ENCODE measurements at regions not wholly inside any gene's neighbourhood (a gene's known extent, or its start where the extent isn't known, plus 50 kb on each side); places are given as distances from the start of the nearest gene placed in this dataset.

GRCh38 chr1:2894381-2895041 lies 93.0 kb upstream of the TTC34 start:
- no peak overlapping the region for H3K27ac ChIP-seq (ENCODE audit: low read depth, low read length, poor library complexity, severe bottlenecking)
- no peaks in the 10 kb centered on the region for H3K79me2 ChIP-seq (ENCODE audit: insufficient read depth, low read depth, low read length)
- no TSS peak for BruUV-seq (replicated peaks)
- no peaks in the 10 kb centered on the region for H3K9me3 ChIP-seq (ENCODE audit: low read length)
- CTCF ChIA-PET (ENCODE audit: unreplicated experiment): no interaction called here
- H3K4me1 ChIP-seq (ENCODE audit: insufficient read depth, low read length, poor library complexity, severe bottlenecking): no peaks in the 10 kb centered on the region
- DNase-seq (ENCODE audit: low spot score): no peak
- no peak overlapping the region for H2AFZ ChIP-seq (ENCODE audit: low read length)
- H3K4me2 ChIP-seq (ENCODE audit: low read length): no peak overlapping the region
- H3K36me3 ChIP-seq (ENCODE audit: insufficient read depth, low read length): no peaks in the 10 kb centered on the region
- no peak overlapping the region for H3K4me3 ChIP-seq (ENCODE audit: low read depth, low read length, poor library complexity, severe bottlenecking)
- H3K9me2 ChIP-seq (ENCODE audit: insufficient read depth, low read length): no peaks in the 10 kb centered on the region
- H4K20me1 ChIP-seq (ENCODE audit: insufficient read depth, low read length): no peaks in the 10 kb centered on the region
- intact Hi-C loops (cut with micrococcal nuclease; ENCODE audit: unreplicated experiment): no loop called here
- TF ChIP-seq EZH2phosphoT487 (IDR thresholded peaks at IDR 0.05; ENCODE audit: borderline replicate concordance, low read depth, low read length) (no peak), CTCF (conservative IDR thresholded peaks at IDR 0.05; ENCODE audit: low read length) (no peak)
- POLR2A ChIA-PET: no interaction called here

- POLR2A ChIA-PET: no interaction called here
- no TSS peak for BruUV-seq (replicated peaks)
- H3K4me2 ChIP-seq (ENCODE audit: low read length): no peak overlapping the region
- no peaks in the 10 kb centered on the region for H4K20me1 ChIP-seq (ENCODE audit: insufficient read depth, low read length)
- no peaks in the 10 kb centered on the region for H3K9me2 ChIP-seq (ENCODE audit: insufficient read depth, low read length)
- H3K36me3 ChIP-seq (ENCODE audit: insufficient read depth, low read length): no peaks in the 10 kb centered on the region
- no peak overlapping the region for H3K4me3 ChIP-seq (ENCODE audit: low read depth, low read length, poor library complexity, severe bottlenecking)
- no peaks in the 10 kb centered on the region for H3K4me1 ChIP-seq (ENCODE audit: insufficient read depth, low read length, poor library complexity, severe bottlenecking)
- no peaks in the 10 kb centered on the region for H3K79me2 ChIP-seq (ENCODE audit: insufficient read depth, low read depth, low read length)
- no peak overlapping the region for H3K27ac ChIP-seq (ENCODE audit: low read depth, low read length, poor library complexity, severe bottlenecking)
- TF ChIP-seq EZH2phosphoT487 (IDR thresholded peaks at IDR 0.05; ENCODE audit: borderline replicate concordance, low read depth, low read length): no peak
- TF ChIP-seq CTCF (conservative IDR thresholded peaks at IDR 0.05; ENCODE audit: low read length): no peak
- no peak for DNase-seq (ENCODE audit: low spot score)
- CTCF ChIA-PET (ENCODE audit: unreplicated experiment): no interaction called here
- H3K9me3 ChIP-seq (ENCODE audit: low read length): no peaks in the 10 kb centered on the region
- H2AFZ ChIP-seq (ENCODE audit: low read length): no peak overlapping the region
- intact Hi-C loops (cut with micrococcal nuclease; ENCODE audit: unreplicated experiment): no loop called here
Observed at GRCh38 chr1:2896824-2897223, 95.3 kb upstream of the TTC34 start.

GRCh38 chr1:2903226-2903625 lies 101.7 kb upstream of the TTC34 start:
- ChIA-PET POLR2A (no interaction called here), CTCF (ENCODE audit: unreplicated experiment) (no interaction called here)
- H3K36me3 ChIP-seq (ENCODE audit: insufficient read depth, low read length): no peaks in the 10 kb centered on the region
- H3K4me2 ChIP-seq (ENCODE audit: low read length): no peak overlapping the region
- no peaks in the 10 kb centered on the region for H3K4me1 ChIP-seq (ENCODE audit: insufficient read depth, low read length, poor library complexity, severe bottlenecking)
- intact Hi-C loops (cut with micrococcal nuclease; ENCODE audit: unreplicated experiment): no loop called here
- no peaks in the 10 kb centered on the region for H3K9me2 ChIP-seq (ENCODE audit: insufficient read depth, low read length)
- no peak overlapping the region for H3K27ac ChIP-seq (ENCODE audit: low read depth, low read length, poor library complexity, severe bottlenecking)
- H3K79me2 ChIP-seq (ENCODE audit: insufficient read depth, low read depth, low read length): no peaks in the 10 kb centered on the region
- TF ChIP-seq EZH2phosphoT487 (IDR thresholded peaks at IDR 0.05; ENCODE audit: borderline replicate concordance, low read depth, low read length) (no peak), CTCF (conservative IDR thresholded peaks at IDR 0.05; ENCODE audit: low read length) (no peak)
- H2AFZ ChIP-seq (ENCODE audit: low read length): no peak overlapping the region
- no peaks in the 10 kb centered on the region for H3K9me3 ChIP-seq (ENCODE audit: low read length)
- H4K20me1 ChIP-seq (ENCODE audit: insufficient read depth, low read length): no peaks in the 10 kb centered on the region
- DNase-seq (ENCODE audit: low spot score): no peak
- no TSS peak for BruUV-seq (replicated peaks)
- H3K4me3 ChIP-seq (ENCODE audit: low read depth, low read length, poor library complexity, severe bottlenecking): no peak overlapping the region
